Middle frontal gyrus (tissue), 1 donor: ENCODE measurements at regions not wholly inside any gene's neighbourhood (a gene's known extent, or its start where the extent isn't known, plus 50 kb on each side); places are given as distances from the start of the nearest gene placed in this dataset.

Experiments
- DNase-seq: peaks from one replicate; pipeline ENCODE4 v3.0.0-alpha.2; 2015; ENCODE audit warnings: low spot score; ENCODE audit errors: extremely low spot score

GRCh38 chr4:64489628-64490027, 80.4 kb upstream of the TECRL start:
- DNase-seq = no peak

GRCh38 chr4:64479338-64479737, 70.1 kb upstream of the TECRL start:
- DNase-seq = no peak

DNA sequence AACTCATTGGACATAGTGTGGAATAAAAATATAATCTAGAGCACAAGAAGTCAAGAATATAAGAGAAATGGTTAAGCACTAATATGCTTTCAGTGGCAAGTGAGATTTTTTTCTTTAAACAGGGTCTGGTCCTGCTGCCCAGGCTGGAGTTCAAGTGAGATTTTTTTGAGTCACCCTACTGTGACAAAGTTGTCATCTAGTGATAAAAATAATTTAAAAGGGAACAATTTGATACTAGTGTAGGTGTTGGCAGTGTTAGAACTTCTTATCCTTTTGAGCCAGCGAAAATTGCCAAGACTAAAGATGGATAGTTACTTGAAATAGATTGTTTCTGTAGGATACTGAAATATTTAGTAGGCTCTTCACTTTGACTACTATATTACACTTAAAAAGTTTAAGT, 67.9 kb upstream of the TECRL start:
- no peak for DNase-seq

- no peak for DNase-seq
Observed at GRCh38 chr4:64465263-64465662, 56.0 kb upstream of the TECRL start.

GRCh38 chr4:64464581-64464980, 55.3 kb upstream of the TECRL start:
- no peak for DNase-seq
